ENCODE measurements at regions not wholly inside any gene's neighbourhood (a gene's known extent, or its start where the extent isn't known, plus 50 kb on each side); places are given as distances from the start of the nearest gene placed in this dataset.

- ATAC-seq (ENCODE audit: insufficient number of reproducible peaks, low FRiP score, low read depth) (no peak), DNase-seq (ENCODE audit: low spot score) (no peak)
- Histone ChIP-seq H3K9me3 (no peaks in the 10 kb centered on the region), H3K27ac (no peak overlapping the region), H3K36me3 (no peaks in the 10 kb centered on the region), H3K4me1 (ENCODE audit: control insufficient read depth in 1 of 2, low read depth in 2 of 2) (no peaks in the 10 kb centered on the region), H3K27me3 (replicated peaks; ENCODE audit: insufficient read depth) (no peaks in the 10 kb centered on the region), H3K4me3 (no peak overlapping the region)
- no peak for TF ChIP-seq CTCF (IDR thresholded peaks at IDR 0.05)
Observed at GRCh38 chr18:79612291-79613108, 67.1 kb upstream of the CTDP1 start.

DNA sequence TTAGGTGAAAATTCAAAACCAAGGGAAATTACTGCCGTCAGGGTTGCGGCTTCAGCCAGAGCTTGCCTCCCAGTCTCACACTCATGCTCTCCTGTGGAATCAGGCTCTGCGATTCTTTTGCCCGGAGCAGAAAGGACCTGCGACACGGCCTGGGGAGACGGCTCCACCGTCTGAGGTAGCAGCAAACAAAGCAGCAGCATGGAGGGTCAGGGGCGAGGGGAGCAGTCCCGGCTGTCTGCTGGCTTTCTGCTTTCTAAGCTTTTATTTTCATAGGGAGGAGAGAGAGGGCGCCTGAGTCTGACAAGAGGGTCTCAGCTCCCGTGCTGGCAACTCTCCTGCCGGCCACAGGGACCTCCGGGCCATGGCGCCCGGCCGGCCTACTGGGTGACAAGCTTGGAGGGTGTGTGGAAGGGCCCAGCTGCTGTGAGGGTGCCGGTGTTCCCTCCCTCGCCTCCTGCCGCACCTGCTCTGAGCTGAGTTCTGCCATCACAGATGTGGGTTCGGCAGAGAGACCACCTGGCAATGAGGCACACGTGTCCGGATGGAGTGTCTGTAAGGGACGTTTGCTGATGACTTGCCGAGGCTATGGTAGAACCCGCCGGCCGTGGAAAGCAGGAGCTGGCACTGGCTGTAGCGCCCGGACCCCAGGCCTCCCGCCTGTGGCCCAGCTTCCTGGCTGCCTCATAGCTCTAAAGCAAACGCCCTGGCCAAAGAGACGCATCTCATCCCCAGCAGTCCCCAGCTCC is 66.2 kb upstream of the CTDP1 start:
- Histone ChIP-seq H3K27me3 (replicated peaks; ENCODE audit: insufficient read depth) (no peaks in the 10 kb centered on the region), H3K9me3 (no peaks in the 10 kb centered on the region), H3K4me1 (ENCODE audit: control insufficient read depth in 1 of 2, low read depth in 2 of 2) (no peaks in the 10 kb centered on the region), H3K36me3 (no peaks in the 10 kb centered on the region), H3K27ac (no peak overlapping the region), H3K4me3 (no peak overlapping the region)
- no peak for TF ChIP-seq CTCF (IDR thresholded peaks at IDR 0.05)
- DNase-seq (ENCODE audit: low spot score) (no peak), ATAC-seq (ENCODE audit: insufficient number of reproducible peaks, low FRiP score, low read depth) (no peak)

GRCh38 chr18:79614211-79614955 is 65.2 kb upstream of the CTDP1 start:
- no peaks in the 10 kb centered on the region for H3K9me3 ChIP-seq
- H3K4me1 ChIP-seq (ENCODE audit: control insufficient read depth in 1 of 2, low read depth in 2 of 2) = no peaks in the 10 kb centered on the region
- no peaks in the 10 kb centered on the region for H3K36me3 ChIP-seq
- no peak overlapping the region for H3K27ac ChIP-seq
- ATAC-seq (ENCODE audit: insufficient number of reproducible peaks, low FRiP score, low read depth) = no peak
- DNase-seq (ENCODE audit: low spot score) = no peak
- no peak overlapping the region for H3K4me3 ChIP-seq
- no peaks in the 10 kb centered on the region for H3K27me3 ChIP-seq (replicated peaks; ENCODE audit: insufficient read depth)
- TF ChIP-seq CTCF (IDR thresholded peaks at IDR 0.05) = no peak

DNA sequence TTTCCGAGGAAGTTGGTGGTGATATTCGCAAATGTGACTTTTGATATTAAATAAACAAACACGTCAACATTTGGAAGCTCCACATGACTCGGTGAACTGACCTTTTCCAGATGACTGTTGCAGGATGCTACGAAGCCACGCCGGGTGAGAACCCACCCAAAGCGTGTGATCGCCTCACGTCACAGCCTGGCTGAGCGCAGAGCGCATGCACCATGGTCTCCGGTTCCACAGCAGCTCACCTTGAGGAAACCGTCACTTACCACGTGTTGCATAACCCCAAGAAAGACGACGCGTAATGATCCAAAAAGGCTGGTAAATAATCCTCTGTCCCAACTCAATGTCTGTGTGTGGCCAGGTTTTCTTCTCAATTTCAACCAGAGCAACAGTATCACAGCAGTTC is 64.5 kb upstream of the CTDP1 start:
- no peaks in the 10 kb centered on the region for H3K9me3 ChIP-seq
- no peak overlapping the region for H3K27ac ChIP-seq
- DNase-seq (ENCODE audit: low spot score) (no peak), ATAC-seq (ENCODE audit: insufficient number of reproducible peaks, low FRiP score, low read depth) (no peak)
- no peaks in the 10 kb centered on the region for H3K36me3 ChIP-seq
- no peaks in the 10 kb centered on the region for H3K4me1 ChIP-seq (ENCODE audit: control insufficient read depth in 1 of 2, low read depth in 2 of 2)
- H3K27me3 ChIP-seq (replicated peaks; ENCODE audit: insufficient read depth) = no peaks in the 10 kb centered on the region
- H3K4me3 ChIP-seq = no peak overlapping the region
- TF ChIP-seq CTCF (IDR thresholded peaks at IDR 0.05) = no peak

- DNase-seq (ENCODE audit: low spot score) (no peak), ATAC-seq (ENCODE audit: insufficient number of reproducible peaks, low FRiP score, low read depth) (no peak)
- H3K9me3 ChIP-seq = no peaks in the 10 kb centered on the region
- no peak for TF ChIP-seq CTCF (IDR thresholded peaks at IDR 0.05)
- no peaks in the 10 kb centered on the region for H3K36me3 ChIP-seq
- H3K4me1 ChIP-seq (ENCODE audit: control insufficient read depth in 1 of 2, low read depth in 2 of 2) = no peaks in the 10 kb centered on the region
- H3K27me3 ChIP-seq (replicated peaks; ENCODE audit: insufficient read depth) = no peaks in the 10 kb centered on the region
- no peak overlapping the region for H3K4me3 ChIP-seq
- H3K27ac ChIP-seq = no peak overlapping the region
Observed at GRCh38 chr18:79615586-79615985, 64.0 kb upstream of the CTDP1 start.

All from thoracic aorta (tissue), 2 donors.